ENCODE measurements at regions not wholly inside any gene's neighbourhood (a gene's known extent, or its start where the extent isn't known, plus 50 kb on each side); places are given as distances from the start of the nearest gene placed in this dataset.

DNA sequence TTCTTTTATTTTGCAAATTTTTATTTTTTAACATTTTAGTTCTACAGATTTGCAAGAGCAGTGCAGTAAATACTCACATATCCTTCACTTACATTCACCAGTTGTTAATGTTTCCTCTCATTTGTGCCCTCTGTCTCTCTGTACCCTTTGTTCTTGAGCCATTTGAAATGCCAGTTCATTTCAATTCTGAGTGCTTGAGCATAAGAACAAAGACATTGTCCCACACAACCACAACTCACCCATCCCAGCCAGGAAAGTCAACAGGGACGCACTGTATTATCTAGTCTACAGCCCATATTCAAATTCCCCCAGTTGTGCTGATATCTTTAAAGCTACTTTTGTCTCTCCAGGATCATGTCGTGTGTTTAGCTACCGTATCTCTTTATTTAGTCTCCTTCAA, 141.4 kb upstream of the SLC6A11 start:
- TF ChIP-seq POLR2AphosphoS5 (IDR thresholded peaks at IDR 0.05; ENCODE audit: borderline replicate concordance, low read depth, low read length) = no peak
- TF ChIP-seq EZH2 (IDR thresholded peaks at IDR 0.05) = no peak
